Esophagus muscularis mucosa (tissue), 4 donors: ENCODE measurements at regions not wholly inside any gene's neighbourhood (a gene's known extent, or its start where the extent isn't known, plus 50 kb on each side); places are given as distances from the start of the nearest gene placed in this dataset.

Experiments
- DNase-seq: peaks from one replicate; pipeline ENCODE4 v3.0.0-alpha.2; 2017; ENCODE audit errors: extremely low spot score
- H3K27ac ChIP-seq, 4 donors: fragments of 200-600 bp; sonication (generic); replicated peaks in 1 of 4; 1 replicate in 3 of 4; 2 replicates in 1 of 4; pipeline ENCODE4 v1.5.1; 2016 to 2019; ENCODE audit warnings: mild to moderate bottlenecking in 1 of 4
- H3K27me3 ChIP-seq, 4 donors: fragments of 200-600 bp; sonication (generic); one replicate each; pipeline versions ENCODE4 v1.5.1 to v1.6.0; 2016 to 2019
- H3K36me3 ChIP-seq, 4 donors: fragments of 200-600 bp; sonication (generic); one replicate each; pipeline ENCODE4 v1.5.1; 2016 to 2019
- H3K4me1 ChIP-seq, 4 donors: fragments of 200-600 bp; sonication (generic); one replicate each; pipeline ENCODE4 v1.5.1; 2016 to 2019
- H3K4me3 ChIP-seq, 4 donors: fragments of 200-600 bp; sonication (generic); 1 replicate in 2 of 4; 2 replicates in 2 of 4; pipeline ENCODE4 v1.5.1; 2016 to 2019; ENCODE audit warnings: mild to moderate bottlenecking in 4 of 4, moderate library complexity in 1 of 4
- H3K9me3 ChIP-seq, 4 donors: fragments of 200-600 bp; sonication (generic); 1 replicate in 3 of 4; 2 replicates in 1 of 4; pipeline ENCODE4 v1.5.1; 2016 to 2019
- EP300 ChIP-seq: sonication (generic); formaldehyde crosslinking; IDR thresholded peaks from one replicate; pipeline ENCODE4 v1.6.1; 2017; ENCODE audit warnings: antibody characterized with exemption
- POLR2A ChIP-seq: fragments of 450-650 bp; IDR thresholded peaks from one replicate; pipeline ENCODE4 v1.6.1; 2017; ENCODE audit warnings: antibody characterized with exemption, moderate library complexity, mild to moderate bottlenecking, low read depth
- POLR2AphosphoS5 ChIP-seq, 2 donors: sonication (generic); formaldehyde crosslinking; IDR thresholded peaks; one replicate each; pipeline ENCODE4 v1.6.1; 2017; ENCODE audit warnings: antibody characterized with exemption in 2 of 2
- WGBS: methylation state at CpG from one replicate; pipeline ENCODE4 v1.1.5; 2018; 5-methylcytosine and 5-hydroxymethylcytosine counted together
- intact Hi-C: fragments of 100-400 bp; cut with DNase I; formaldehyde crosslinking; loops from one replicate; pipeline ENCODE4 v1.15.1; 2023
- TF ChIP-seq, protein P1 (sequence below), 3 experiments: fragments of 200-600 bp in 2 of 3; fragments of 450-650 bp in 1 of 3; sonication (generic) in 2 of 3; IDR thresholded peaks; one replicate each; pipeline ENCODE4 v1.5.1; 2017 to 2019; ENCODE audit warnings: antibody characterized with exemption in 3 of 3, mild to moderate bottlenecking in 2 of 3, moderate library complexity in 1 of 3

DNA sequence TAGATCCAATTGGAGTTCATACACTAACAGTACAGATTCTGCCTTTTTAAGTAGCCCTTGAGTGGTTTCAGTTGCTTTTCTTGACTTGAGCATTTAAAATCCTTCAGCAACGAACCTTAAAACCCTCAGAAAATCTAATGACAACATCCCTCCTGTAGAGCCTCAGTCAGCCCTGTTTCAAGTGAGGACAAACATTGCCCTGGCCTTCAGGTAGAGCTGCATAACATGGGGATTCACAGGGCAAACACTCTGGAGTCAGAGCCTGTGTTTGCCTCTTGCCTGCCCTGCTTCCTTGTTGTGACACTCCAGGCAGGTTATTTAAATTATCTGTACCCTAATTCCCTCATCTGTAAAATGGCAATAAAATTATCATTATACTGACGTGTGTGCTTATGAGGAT is 96.1 kb upstream of the KCNA3 start:
- Histone ChIP-seq H3K27ac (no peak overlapping the region), H3K4me1 (peaks cover 0 to 6% (median 0%) of the 10 kb centered on the region in 4 donors), H3K36me3 (no peaks in the 10 kb centered on the region), H3K4me3 (no peak overlapping the region), H3K9me3 (peaks cover 0 to 8% (median 0%) of the 10 kb centered on the region in 4 donors), H3K27me3 (peaks cover 0 to 18% (median 0%) of the 10 kb centered on the region in 4 donors)
- DNase-seq: no peak
- intact Hi-C loops: no loop called here
- TF ChIP-seq EP300 (no peak), POLR2A (no peak), POLR2AphosphoS5 (IDR thresholded peaks at IDR 0.05) (no peak)
- TF ChIP-seq, protein P1, sequence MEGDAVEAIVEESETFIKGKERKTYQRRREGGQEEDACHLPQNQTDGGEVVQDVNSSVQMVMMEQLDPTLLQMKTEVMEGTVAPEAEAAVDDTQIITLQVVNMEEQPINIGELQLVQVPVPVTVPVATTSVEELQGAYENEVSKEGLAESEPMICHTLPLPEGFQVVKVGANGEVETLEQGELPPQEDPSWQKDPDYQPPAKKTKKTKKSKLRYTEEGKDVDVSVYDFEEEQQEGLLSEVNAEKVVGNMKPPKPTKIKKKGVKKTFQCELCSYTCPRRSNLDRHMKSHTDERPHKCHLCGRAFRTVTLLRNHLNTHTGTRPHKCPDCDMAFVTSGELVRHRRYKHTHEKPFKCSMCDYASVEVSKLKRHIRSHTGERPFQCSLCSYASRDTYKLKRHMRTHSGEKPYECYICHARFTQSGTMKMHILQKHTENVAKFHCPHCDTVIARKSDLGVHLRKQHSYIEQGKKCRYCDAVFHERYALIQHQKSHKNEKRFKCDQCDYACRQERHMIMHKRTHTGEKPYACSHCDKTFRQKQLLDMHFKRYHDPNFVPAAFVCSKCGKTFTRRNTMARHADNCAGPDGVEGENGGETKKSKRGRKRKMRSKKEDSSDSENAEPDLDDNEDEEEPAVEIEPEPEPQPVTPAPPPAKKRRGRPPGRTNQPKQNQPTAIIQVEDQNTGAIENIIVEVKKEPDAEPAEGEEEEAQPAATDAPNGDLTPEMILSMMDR (IDR thresholded peaks at IDR 0.05): no peak
- WGBS: 69% methylated on average over 2 of the region's 2 CpGs

DNA sequence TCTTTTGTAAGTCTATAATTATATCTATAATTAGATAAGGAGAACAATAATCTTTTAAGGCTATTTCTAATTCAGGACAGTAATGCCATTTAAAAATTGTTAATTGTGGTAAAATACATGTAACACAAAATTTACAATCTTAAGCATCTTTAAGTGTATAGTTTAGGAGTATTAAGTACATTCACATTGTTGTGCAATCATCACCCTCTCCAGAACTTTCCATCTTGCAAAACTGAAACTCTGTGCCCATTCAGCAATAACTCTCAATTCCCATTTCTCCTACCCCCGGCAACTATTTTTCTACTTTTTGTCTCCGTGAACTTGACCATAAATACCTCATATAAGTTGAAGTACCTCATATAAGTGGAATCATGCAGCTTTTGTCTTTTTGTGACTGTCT is 93.9 kb upstream of the KCNA3 start:
- H3K4me3 ChIP-seq: no peak overlapping the region
- TF ChIP-seq, protein P1 (IDR thresholded peaks at IDR 0.05): no peak
- TF ChIP-seq EP300 (no peak), POLR2A (no peak), POLR2AphosphoS5 (IDR thresholded peaks at IDR 0.05) (no peak)
- no peaks in the 10 kb centered on the region for H3K4me1 ChIP-seq
- WGBS: 43% methylated on average over 2 of the region's 2 CpGs
- intact Hi-C loops: no loop called here
- no peaks in the 10 kb centered on the region for H3K36me3 ChIP-seq
- peaks cover 0 to 18% (median 0%) of the 10 kb centered on the region in 4 donors for H3K27me3 ChIP-seq
- peaks cover 0 to 8% (median 0%) of the 10 kb centered on the region in 4 donors for H3K9me3 ChIP-seq
- DNase-seq: no peak
- no peak overlapping the region for H3K27ac ChIP-seq

DNA sequence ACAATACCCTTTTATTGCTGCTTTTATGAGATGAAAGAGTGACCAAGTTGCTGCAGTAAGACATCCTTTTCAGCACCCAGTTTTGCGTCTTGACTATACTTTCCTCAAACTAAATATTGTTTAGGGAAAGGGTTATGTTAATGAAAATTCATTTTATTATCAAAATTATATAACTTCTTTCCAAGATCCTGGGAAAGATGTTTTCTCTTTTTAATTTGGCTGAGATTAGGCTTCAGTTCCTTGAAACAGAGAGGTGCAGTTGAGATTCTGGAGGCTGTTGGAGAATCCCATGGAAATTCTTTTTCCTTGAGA is 91.6 kb upstream of the KCNA3 start:
- WGBS: 7% methylated on average over 1 of the region's 1 CpG
- peaks cover 0 to 31% (median 0%) of the 10 kb centered on the region in 4 donors for H3K27me3 ChIP-seq
- no peaks in the 10 kb centered on the region for H3K36me3 ChIP-seq
- H3K4me3 ChIP-seq: no peak overlapping the region
- no peaks in the 10 kb centered on the region for H3K4me1 ChIP-seq
- TF ChIP-seq EP300: no peak
- TF ChIP-seq, protein P1 (IDR thresholded peaks at IDR 0.05): no peak
- TF ChIP-seq POLR2AphosphoS5 (IDR thresholded peaks at IDR 0.05): no peak
- TF ChIP-seq POLR2A: no peak
- no peak overlapping the region for H3K27ac ChIP-seq
- intact Hi-C loops: loop anchor here (1.0 kb wide), 1 partner anchor 135 kb away; no protein-coding TSS in a partner anchor
- H3K9me3 ChIP-seq: no peaks in the 10 kb centered on the region
- no peak for DNase-seq

DNA sequence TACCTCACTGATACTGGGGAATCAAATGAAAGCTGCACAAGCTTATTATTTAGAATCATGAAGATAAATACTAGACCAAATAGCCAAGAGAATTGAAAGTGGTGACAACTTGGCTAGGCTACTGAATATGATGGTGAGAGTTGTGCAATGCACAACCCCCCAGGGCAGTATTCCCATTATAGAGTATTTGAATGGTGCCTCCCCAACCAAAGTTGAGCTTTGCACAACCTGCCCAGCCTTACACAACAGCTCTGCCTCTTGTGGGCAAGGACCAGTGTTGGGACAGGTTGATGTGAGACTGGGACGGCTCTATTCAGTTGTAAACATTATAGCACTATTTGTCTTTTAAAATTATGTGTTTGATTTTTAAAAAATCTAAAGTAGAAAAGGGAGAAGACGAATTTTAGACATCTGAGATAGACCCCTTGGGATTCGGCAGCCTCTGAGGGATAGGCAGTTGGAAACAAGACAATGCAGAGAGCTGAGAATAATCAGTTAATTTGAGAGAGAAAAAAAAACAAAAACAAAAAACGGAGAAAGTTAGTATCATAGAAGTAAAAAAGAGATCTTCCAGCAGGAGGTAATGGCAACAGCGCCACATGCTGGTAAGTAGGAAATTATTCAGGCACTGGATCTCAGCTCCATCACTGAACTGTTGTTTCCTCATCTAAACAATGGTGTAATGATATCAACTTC is 91.0 kb upstream of the KCNA3 start:
- H3K36me3 ChIP-seq: no peaks in the 10 kb centered on the region
- H3K4me1 ChIP-seq: no peaks in the 10 kb centered on the region
- DNase-seq: no peak
- no peaks in the 10 kb centered on the region for H3K9me3 ChIP-seq
- H3K4me3 ChIP-seq: no peak overlapping the region
- H3K27ac ChIP-seq: no peak overlapping the region
- H3K27me3 ChIP-seq: peaks cover 0 to 36% (median 0%) of the 10 kb centered on the region in 4 donors
- WGBS: 16% methylated on average over 5 of the region's 5 CpGs
- TF ChIP-seq, protein P1 (IDR thresholded peaks at IDR 0.05): peak; percentile 61 to 75 (median 73)
- TF ChIP-seq POLR2AphosphoS5 (IDR thresholded peaks at IDR 0.05) (no peak), POLR2A (no peak), EP300 (no peak)
- intact Hi-C loops: loop anchor here (1.0 kb wide), 1 partner anchor 134 kb away; no protein-coding TSS in a partner anchor
